ENCODE measurements at regions not wholly inside any gene's neighbourhood (a gene's known extent, or its start where the extent isn't known, plus 50 kb on each side); places are given as distances from the start of the nearest gene placed in this dataset.

- H2BK20ac ChIP-seq (ENCODE audit: low read length) = no peak overlapping the region
- H3K56ac ChIP-seq (replicated peaks; ENCODE audit: insufficient read length, low read depth, low read length) = no peak overlapping the region
- 90% methylated on average over 27 of the region's 32 CpGs; no CpG with 5 or more reads in 1 of the 2 experiments for WGBS, 2 experiments (ENCODE audit: extremely low coverage in 1 of 2, insufficient coverage in 1 of 2, insufficient read length in 1 of 2, insufficient replicate concordance in 2 of 2, low coverage in 1 of 2, low lambda C conversion rate in 2 of 2, missing lambda C conversion rate in 1 of 2)
- H3K4me1 ChIP-seq (replicated peaks in 1 of 4; ENCODE audit: control insufficient read depth in 3 of 4, insufficient read depth in 4 of 4, low read length in 3 of 4) = no peaks in the 10 kb centered on the region
- no peak overlapping the region for H3K4me2 ChIP-seq (ENCODE audit: insufficient read depth in 1 of 2, low read depth in 2 of 2, low read length in 2 of 2)
- H3K36me3 ChIP-seq (ENCODE audit: control insufficient read depth in 2 of 4, insufficient read depth in 4 of 4, low read length in 3 of 4) = no peaks in the 10 kb centered on the region
- no peak overlapping the region for H4K5ac ChIP-seq (ENCODE audit: insufficient read length, low read depth, low read length)
- no peak overlapping the region for H3K27ac ChIP-seq (ENCODE audit: low read depth, low read length)
- H3K23ac ChIP-seq (ENCODE audit: insufficient read length) = no peak overlapping the region
- no peak overlapping the region for H2BK12ac ChIP-seq (ENCODE audit: low read depth, low read length)
- no peak overlapping the region for H2AFZ ChIP-seq (ENCODE audit: low read length)
- DNase-seq (ENCODE audit: low read depth in 1 of 2, low spot score in 2 of 2) (no peak), FAIRE-seq (no peak)
- H3K4me3 ChIP-seq (ENCODE audit: extremely low read depth in 1 of 4, insufficient read depth in 2 of 4, low read depth in 3 of 4, low read length in 4 of 4) = no peak overlapping the region
- no peaks in the 10 kb centered on the region for H3K79me1 ChIP-seq (ENCODE audit: low read depth, low read length)
- H3K23me2 ChIP-seq (ENCODE audit: low read depth, low read length) = no peaks in the 10 kb centered on the region; the same call in 1 of the 2 replicates
- H3K9me3 ChIP-seq (ENCODE audit: insufficient read depth in 2 of 2, low read depth in 1 of 2, low read length in 1 of 2) = peaks cover 52 to 100% of the 10 kb centered on the region in 2 experiments; a peak in 3 of 4 replicates
- no peak overlapping the region for H3K4ac ChIP-seq (replicated peaks; ENCODE audit: insufficient read length, low read depth, low read length)
- no peak overlapping the region for H2BK120ac ChIP-seq (replicated peaks; ENCODE audit: low read depth, low read length)
- no peak overlapping the region for H2AK5ac ChIP-seq (ENCODE audit: low read depth, low read length)
- H2BK15ac ChIP-seq (ENCODE audit: low read length) = no peak overlapping the region
- ChIA-PET POLR2A (ENCODE audit: partially characterized antibody) (no interaction called here), CTCF (ENCODE audit: partially characterized antibody) (interaction anchor here (0.6 kb wide), 1 partner anchor 22 kb away, joined by 4 read pairs; no protein-coding TSS in a partner anchor)
- H2BK5ac ChIP-seq (ENCODE audit: low read depth, low read length) = no peak overlapping the region
- H3K14ac ChIP-seq (ENCODE audit: insufficient read length) = no peak overlapping the region
- H3K18ac ChIP-seq (ENCODE audit: extremely low read depth, low read length) = no peak overlapping the region
- no peaks in the 10 kb centered on the region for H3K79me2 ChIP-seq (ENCODE audit: control insufficient read depth in 1 of 2, insufficient read depth in 2 of 2, low read length in 2 of 2)
- no peak overlapping the region for H3K9ac ChIP-seq (replicated peaks in 1 of 4; ENCODE audit: extremely low read depth in 1 of 4, low read depth in 3 of 4, low read length in 3 of 4)
- no peak overlapping the region for H4K8ac ChIP-seq (ENCODE audit: extremely low read depth, insufficient read depth, low read length)
- H3K27me3 ChIP-seq (replicated peaks in 1 of 4; ENCODE audit: control insufficient read depth in 3 of 4, extremely low read depth in 1 of 4, insufficient read depth in 3 of 4, low read length in 3 of 4) = no peaks in the 10 kb centered on the region
- H4K91ac ChIP-seq (replicated peaks; ENCODE audit: insufficient read length, low read length) = no peak overlapping the region
- no peaks in the 10 kb centered on the region for H4K20me1 ChIP-seq (replicated peaks in 1 of 2; ENCODE audit: control insufficient read depth in 1 of 2, insufficient read depth in 2 of 2, low read length in 2 of 2)
- TF ChIP-seq RAD21 (IDR thresholded peaks at IDR 0.05 in 1 of 2, conservative IDR thresholded peaks at IDR 0.05 in 1 of 2; ENCODE audit: low read depth in 2 of 2, low read length in 2 of 2) = no peak
- no peak for TF ChIP-seq SP1 (IDR thresholded peaks at IDR 0.05; ENCODE audit: low read depth, low read length)
- no peak for TF ChIP-seq SIX5 (IDR thresholded peaks at IDR 0.05; ENCODE audit: low read depth, low read length)
- no peak for TF ChIP-seq GTF2F1 (IDR thresholded peaks at IDR 0.05; ENCODE audit: borderline replicate concordance, low read depth, low read length)
Observed at GRCh38 chr12:38158428-38159091, 158.0 kb upstream of the ALG10B start.
